HL-60 (cell line): ENCODE measurements at regions not wholly inside any gene's neighbourhood (a gene's known extent, or its start where the extent isn't known, plus 50 kb on each side); places are given as distances from the start of the nearest gene placed in this dataset.

Source experiments
- CTCF ChIP-seq: IDR thresholded peaks from one replicate; pipeline ENCODE4 v1.5.1; 2011; ENCODE audit warnings: low read length, control low read depth, inconsistent platforms; ENCODE audit not compliant: insufficient read depth
- GABPA ChIP-seq: IDR thresholded peaks from 2 replicates; pipeline ENCODE4 v1.6.1; 2012; ENCODE audit warnings: low read depth
- POLR2AphosphoS5 ChIP-seq: IDR thresholded peaks from 2 replicates; pipeline ENCODE4 v1.6.1; 2012; ENCODE audit warnings: low read depth
- REST ChIP-seq: IDR thresholded peaks from 2 replicates; pipeline ENCODE4 v1.6.1; 2012; ENCODE audit warnings: low read depth; ENCODE audit not compliant: insufficient replicate concordance
- SPI1 ChIP-seq: IDR thresholded peaks from 2 replicates; pipeline ENCODE4 v1.6.1; 2012; ENCODE audit warnings: low read depth, mild to moderate bottlenecking, borderline replicate concordance

GRCh38 chr6:25124216-25124715 is 154.9 kb upstream of the CARMIL1 start:
- TF ChIP-seq GABPA (no peak), CTCF (no peak), POLR2AphosphoS5 (no peak), REST (no peak), SPI1 (no peak)
